NCI-H524 treated with DMSO at 0.1 percent for 48 hours (cell line): ENCODE measurements at regions not wholly inside any gene's neighbourhood (a gene's known extent, or its start where the extent isn't known, plus 50 kb on each side); places are given as distances from the start of the nearest gene placed in this dataset.

ENCODE experiments used
- DNase-seq: peaks from one replicate; lab custom pipeline; 2025; lab: John Stamatoyannopoulos, UW

DNA sequence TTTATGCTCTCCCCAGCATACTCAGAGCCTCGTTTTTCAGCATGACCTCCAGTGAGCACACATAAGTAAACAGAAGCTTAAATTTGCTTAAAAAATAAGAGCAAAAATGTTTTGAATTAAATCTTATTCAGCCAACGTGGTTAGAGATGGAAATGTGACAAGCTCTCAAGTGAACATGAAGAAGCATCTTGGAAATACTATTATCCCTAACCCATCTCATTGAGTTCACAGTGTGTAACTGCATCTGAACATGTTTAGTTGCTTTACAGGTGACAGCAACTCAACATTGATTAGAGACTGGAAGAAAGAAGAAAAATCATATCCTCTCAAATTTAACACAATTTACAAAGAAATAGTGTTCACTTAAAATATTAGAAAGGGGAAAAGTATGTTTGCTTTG, 1785.1 kb downstream of the MAT2B start:
- DNase-seq = no peak

- DNase-seq = no peak
Observed at GRCh38 chr5:165296401-165297130, 1791.1 kb downstream of the MAT2B start.

DNA sequence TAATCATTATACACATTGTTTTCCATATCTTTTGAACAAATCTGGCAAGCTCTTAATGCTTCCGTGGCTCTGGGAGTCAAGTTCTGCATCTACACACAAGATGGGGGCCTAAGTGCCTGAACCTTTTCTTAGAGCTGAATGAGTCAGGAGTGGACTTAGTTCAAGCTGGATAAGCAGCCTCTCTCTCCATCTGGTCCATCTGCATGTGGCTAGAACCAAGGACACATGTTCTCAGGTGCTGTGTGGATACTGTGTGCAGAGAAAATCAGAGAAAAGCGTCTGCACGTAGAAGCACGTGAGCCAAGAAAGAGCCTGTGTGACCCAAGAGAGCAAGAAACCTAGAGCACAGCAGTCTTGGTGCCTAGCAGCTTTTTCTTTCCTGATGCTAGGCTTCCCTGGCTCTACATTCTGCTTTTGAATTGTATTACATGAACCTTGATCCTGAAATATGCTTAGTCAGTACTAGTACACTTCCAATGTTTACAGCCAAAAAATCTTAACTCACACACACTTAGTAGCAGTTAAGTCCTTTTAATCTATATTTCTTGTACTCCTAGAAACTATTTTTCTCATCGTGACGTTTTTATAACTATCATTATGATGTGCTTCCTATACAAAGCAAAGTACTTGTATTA, 1798.9 kb downstream of the MAT2B start:
- no peak for DNase-seq

- no peak for DNase-seq
Observed at GRCh38 chr5:165305596-165305995, 1800.2 kb downstream of the MAT2B start.

- DNase-seq = no peak
Observed at GRCh38 chr5:165309446-165309845, 1804.0 kb downstream of the MAT2B start.

GRCh38 chr5:165310031-165310430, 1804.6 kb downstream of the MAT2B start:
- no peak for DNase-seq

DNA sequence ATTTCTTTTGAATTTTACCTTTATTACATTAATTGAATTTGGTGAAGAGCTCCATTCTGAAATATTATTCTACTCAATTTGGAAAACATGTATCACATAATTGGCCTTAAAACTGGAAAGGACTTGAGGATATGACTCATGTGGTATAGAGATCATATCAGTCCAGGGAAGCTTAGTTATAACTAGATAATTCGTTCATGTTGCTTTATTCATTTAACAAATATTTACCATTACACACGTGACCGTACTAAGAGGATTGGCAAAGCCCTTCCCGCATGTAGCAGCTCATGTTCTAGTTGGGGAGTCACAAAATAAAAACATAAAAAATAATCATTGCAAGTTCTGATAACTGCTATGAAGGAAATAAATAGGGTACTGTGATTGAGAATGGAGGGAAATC, 1816.5 kb downstream of the MAT2B start:
- no peak for DNase-seq

GRCh38 chr5:165325221-165325620, 1819.8 kb downstream of the MAT2B start:
- no peak for DNase-seq

DNA sequence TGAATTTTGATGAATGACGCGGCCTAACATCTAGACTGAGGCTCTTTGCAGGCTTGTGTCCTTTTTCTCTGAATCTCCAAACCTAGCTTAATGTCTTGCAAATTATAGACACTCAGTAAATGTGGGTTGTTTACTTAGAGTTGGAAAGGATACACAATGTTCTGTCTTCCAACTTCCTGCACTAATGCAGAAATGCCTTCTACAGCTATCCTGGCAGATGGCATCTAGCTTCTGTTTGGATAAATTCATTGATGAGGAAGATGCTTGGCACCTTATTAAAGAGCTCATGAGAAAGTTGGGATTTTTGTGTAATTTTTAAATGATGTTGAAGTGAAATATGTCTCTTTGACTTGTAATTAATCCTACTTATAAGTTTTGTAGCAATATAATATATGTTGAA, 1822.2 kb downstream of the MAT2B start:
- no peak for DNase-seq

DNA sequence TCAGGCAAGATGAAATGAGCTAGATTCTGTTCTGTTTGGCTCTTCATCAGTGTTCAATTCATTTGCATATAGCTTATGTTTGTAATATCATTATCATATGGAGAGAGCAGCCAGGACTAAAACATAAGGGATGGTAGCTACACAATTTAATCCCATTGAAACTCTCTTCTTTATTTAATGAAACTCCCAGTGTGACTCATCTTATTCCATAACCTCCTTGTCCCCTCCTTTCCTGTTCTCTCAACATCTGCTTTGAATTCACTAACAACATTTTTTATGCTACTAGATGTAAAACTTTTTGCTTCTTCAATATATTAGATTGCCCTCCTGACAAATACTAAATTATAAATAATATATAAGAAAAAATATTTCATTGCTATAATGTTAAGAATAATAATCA, 1823.4 kb downstream of the MAT2B start:
- no peak for DNase-seq

DNA sequence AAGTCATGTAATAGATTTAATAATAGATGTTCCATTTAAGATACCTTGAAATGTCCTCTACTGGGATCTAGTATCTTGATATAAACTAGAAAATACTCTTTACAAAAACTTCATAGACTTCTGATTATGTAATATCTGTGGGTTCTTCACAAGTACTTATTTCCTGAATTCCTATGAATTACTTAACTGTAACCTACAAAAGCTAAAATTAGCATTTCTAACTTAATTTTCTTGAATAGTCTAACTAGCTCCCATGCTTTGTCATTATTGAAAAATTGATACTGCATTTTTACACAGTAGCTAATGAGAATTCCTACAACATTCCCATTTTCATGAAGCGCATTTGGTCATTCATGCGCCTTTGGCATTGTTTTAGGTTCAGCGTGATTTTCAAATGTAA, 1828.2 kb downstream of the MAT2B start:
- no peak for DNase-seq

- DNase-seq = no peak
Observed at GRCh38 chr5:165334201-165334600, 1828.8 kb downstream of the MAT2B start.

DNA sequence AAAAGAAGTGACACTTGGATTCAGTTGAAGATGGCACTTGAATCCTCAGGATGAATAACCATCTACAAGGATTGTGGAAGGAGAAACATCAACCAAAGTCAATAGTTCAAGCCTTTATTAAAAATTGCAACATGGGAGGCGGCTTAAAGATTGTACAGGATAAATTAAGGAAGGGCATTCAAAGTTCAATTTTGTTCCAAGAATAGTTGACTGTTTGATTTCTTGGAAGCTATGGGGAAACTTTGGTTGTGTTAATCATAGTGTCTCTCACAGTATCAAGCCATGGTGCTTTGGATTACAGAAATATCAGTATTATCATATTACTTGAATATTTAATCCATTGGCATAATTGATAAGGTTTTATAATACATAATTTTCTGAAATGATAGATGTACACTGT, 1844.3 kb downstream of the MAT2B start:
- DNase-seq = no peak

DNA sequence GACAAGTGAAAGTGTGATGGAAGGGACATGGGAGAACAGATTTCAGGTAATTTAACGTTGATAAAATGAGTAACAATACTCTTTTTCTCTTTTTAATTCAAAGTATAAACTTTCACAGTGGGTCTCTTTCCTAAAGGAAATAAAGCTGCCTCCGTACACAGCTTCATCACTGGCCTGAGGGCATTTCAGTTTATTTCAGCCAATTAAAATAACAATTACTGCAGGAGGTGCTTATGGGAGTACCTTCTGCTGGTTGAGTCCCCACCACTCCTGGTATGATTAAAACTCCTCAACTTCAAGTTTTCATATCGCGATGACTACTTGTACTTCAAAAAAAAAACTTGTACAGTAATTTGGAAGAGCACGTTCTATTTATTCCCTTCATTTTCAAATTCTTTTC, 1845.9 kb downstream of the MAT2B start:
- DNase-seq = no peak

- DNase-seq = peak; percentile 62
Observed at GRCh38 chr5:165360366-165360765, 1854.9 kb downstream of the MAT2B start.

- peak; percentile 98 for DNase-seq
Observed at GRCh38 chr5:165360784-165361542, 1855.5 kb downstream of the MAT2B start.

- no peak for DNase-seq
Observed at GRCh38 chr5:165370233-165370632, 1864.8 kb downstream of the MAT2B start.

DNA sequence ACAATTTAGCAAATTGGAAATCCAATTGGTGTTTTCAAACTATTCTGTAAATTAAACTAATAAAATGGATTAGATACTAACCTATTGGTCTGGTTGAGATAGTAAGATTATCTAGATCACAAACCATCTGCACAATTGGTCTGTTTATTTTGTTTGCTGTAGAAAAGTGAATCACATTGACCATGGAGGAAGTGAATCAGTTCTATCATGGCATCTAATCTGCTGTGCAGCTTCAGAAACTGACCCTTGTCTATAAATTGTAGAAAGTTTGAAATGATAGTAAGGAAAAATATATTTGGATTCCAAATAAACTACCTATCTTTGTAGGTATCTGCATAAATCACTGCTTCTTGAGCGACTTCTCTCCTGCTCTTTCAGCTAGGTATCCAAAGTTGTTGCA, 1865.4 kb downstream of the MAT2B start:
- no peak for DNase-seq

- DNase-seq = no peak
Observed at GRCh38 chr5:165375201-165375600, 1869.8 kb downstream of the MAT2B start.

DNA sequence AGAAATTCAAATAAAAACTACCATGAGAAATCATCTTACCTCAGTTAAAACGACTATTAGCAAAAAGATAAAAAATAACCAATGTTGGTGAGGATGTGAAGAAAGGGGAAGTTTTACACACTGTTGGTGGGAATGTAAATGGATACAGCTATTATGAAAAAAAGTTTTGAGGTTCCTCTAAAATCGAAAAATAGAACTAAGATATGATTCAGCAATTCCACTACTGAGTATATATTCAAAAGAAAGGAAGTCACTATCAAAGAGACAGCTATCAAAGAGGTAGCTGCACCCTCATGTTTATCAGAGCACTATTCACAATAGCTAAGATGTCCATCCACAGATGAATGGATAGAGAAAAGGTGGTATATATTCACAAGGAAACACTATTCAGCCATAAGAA, 1888.4 kb downstream of the MAT2B start:
- DNase-seq = no peak

- DNase-seq = no peak
Observed at GRCh38 chr5:165397516-165397915, 1892.1 kb downstream of the MAT2B start.

DNA sequence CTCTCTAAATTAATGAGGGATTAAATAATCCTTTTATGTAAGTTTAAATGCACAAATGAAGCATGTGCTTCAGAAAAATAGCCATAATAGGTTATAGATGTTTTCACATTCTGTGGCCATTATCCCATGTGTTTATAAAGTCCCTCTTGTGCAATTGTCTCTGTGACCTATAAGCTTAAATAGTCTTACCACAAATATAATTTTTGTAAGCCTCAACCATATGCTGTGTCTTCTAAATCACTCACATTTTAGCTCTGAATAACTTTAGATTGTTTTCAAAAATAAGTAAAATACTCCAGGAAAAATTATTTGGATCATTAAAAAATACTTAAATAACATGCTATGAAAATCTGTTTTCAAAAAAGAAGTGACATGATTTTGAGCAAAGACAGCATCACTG, 1894.7 kb downstream of the MAT2B start:
- no peak for DNase-seq

- no peak for DNase-seq
Observed at GRCh38 chr5:165404917-165405316, 1899.5 kb downstream of the MAT2B start.
